Limb (tissue), 2 donors: ENCODE measurements at regions not wholly inside any gene's neighbourhood (a gene's known extent, or its start where the extent isn't known, plus 50 kb on each side); places are given as distances from the start of the nearest gene placed in this dataset.
"Not testable (repeated sequence)": the region's sequence is repeated elsewhere in the genome, so short reads cannot be mapped to it uniquely, and the experiment has no call there.

ENCODE experiments used
- DNase-seq, 2 donors: peaks; one replicate each; pipeline ENCODE4 v3.0.0-alpha.2; 2016; ENCODE audit errors: extremely low spot score in 2 of 2

DNA sequence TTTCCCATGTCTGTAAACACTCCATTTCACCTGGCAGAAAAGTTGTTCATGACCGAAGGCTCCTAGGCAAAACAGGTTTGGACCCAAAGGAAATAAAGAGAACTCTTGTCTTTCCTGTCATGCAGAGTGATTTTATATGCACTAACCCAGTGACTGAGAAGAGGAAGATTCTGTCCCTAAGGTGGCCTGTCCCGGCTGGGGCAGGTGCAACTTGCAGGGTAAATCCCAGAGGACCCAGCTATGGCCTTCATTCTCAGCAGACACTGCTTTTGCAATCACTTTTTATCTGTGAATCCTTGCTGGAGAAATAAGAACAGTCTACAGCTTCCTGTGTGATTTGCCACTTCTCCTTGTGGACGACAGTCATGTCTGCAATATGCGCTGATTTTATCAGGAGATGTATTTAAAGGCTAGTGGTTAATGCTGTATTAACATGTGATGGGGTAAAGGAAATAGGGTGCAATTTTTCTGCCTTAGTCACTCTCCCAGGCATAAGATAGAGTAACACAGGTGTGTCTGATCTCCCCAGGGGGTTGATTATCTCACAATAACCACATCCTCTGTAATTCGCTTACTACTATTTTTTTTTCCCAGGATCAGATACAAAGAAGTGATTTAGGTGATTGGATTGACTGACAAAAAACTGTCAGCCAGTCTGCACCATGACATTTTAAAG, 696.8 kb upstream of the SOX9 start:
- no peak for DNase-seq

DNA sequence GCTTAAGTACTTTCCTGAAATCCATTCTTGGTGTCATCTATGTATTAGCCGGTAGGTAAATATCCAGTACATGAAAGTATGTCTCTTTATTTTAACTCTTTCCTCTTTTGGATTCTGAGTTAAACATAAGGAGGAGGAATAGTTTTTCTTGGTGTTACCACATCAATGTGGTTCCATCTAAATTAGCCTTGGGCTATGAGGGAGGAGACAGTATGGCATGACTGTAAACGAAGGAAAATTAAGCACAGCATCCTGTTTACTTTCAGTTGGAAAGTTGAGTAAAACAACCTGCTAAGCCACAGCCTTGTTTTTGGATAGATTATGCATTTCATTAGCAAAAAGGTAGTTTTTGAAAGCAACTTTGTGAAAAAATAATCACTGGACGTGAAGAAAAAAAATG, 693.0 kb upstream of the SOX9 start:
- no peak for DNase-seq

DNA sequence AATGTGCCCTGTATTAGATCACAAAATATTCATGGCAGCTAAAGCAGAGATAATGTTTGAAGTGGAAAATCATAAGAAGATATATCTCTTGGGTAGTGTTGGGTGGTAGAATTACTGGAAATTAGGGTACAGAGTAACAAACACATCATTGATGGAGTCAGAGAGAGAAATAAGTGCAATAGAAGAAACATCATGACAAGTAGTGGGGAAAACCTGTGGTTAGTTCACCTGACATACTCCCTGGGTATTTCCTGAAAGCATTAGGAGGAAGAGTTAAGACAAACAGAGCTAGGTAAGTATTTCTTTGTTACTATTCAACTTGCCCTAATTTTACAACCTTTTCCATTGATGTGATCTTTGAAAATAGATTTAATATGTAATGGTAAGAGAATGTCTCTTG, 691.9 kb upstream of the SOX9 start:
- DNase-seq, result no peak

DNA sequence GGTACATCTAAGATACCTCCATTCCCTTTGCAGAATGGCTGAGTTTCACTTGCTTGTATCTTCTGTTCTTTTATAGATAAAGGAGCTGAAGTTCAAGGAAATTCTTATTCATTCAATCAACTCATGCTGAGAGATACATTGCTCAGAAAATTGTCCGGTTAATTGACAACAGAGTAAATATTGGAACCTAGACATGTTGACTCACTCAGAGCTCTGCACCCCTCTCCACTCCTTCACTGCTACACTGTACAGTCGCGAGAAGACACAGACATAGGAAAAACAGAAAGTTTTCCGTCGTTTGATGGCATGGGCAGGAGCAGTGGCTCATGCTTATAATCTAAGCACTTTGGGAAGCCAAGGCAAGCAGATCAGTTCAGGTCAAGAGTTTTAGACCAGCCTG, 690.5 kb upstream of the SOX9 start:
- DNase-seq, result no peak

DNA sequence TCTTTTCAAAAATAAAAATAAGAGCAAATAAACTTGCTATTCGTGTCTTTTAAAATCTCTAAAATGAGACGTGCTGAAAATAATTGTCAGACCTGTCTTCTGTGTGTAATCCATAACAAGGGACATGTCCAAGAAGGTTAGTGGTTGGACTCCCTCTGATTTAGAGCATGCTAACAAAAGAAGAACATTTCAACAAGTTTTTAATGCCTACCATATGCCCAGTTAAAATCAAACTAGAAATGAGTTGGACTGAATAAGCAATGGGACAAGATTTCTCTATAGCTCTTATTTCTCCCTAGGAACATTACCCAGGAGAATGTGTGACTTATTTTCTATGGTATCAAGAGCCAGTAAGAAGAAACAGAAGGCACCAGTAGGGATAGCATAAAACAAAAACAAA, 689.7 kb upstream of the SOX9 start:
- DNase-seq, result no peak

DNA sequence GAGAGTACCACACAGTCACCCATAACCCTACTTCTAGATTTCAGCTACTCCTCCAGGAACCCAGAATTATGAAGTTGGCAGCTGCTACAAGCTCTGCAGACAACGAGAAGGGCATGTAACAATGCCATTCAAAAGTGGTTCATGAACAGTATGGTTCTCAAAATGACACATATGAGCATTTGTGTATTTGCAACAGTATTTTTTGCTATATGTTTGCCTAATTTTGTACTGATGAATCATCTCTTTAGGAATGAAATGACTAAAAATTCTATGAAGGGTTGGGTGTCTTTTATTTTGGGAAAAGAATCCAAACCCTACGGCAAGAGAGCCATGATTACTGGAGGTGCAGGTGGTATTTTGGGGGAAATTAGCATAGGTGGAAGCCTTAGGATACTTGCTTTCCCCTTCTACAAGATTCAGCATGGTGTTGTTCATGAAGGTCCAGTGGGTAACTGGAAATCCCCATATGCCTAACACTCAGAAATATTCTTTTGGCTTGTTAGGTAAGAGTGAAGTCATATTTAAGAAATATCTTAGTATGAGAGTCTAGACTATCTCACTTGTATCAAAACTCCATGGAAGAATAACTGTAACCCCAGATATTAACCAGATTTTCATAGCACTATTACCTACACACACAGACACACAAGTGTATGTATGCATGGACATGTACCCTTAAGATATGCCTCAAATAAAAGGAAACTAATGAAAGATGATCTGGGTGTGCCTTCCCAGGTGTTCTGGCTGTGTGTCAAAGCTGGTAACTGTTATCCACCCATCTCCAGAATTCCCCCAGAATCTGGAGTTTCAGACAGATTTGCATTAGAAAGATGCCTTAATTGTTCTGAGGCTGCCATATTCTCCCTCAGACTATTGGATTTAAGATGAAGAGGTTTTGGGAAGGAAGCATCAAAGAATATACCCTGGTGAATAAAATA, 688.2 kb upstream of the SOX9 start:
- no peak for DNase-seq

DNA sequence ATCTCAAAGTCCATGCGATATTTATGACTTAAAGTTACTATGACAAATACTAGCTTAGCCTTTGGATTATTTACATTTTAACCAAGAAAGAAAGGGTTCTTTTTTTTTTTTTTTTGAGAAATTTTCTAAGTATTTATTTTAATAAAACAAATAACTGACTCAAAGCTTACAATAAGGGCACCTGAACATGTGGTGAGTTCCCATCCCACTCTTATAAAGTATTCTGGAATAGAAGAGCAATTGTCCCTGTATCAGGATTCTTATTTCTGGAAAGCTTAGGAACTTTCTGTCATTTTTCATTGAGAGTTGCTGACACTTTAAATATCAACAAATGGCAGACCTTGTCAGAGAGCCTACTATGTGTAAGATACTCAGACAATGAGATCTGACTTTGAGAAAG, 686.1 kb upstream of the SOX9 start:
- no peak for DNase-seq

DNA sequence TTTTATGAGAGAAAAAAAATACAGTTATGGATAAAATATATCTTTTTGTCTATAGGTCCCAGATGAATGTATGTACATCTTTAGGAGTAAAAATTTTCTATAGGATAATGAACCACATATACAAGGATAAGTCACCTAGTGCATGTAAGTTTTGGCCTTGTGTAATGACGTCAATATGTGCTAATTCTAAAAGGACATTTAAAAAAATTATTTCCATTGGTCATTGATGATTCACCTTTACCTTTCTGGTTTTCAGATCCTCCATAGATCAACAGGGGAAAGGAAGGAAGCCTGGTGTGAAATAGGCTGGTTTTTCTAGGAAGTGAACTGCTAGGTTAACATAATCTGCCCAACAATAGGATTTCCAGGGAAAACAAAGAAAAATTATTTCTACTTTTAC, 684.3 kb upstream of the SOX9 start:
- no peak for DNase-seq

DNA sequence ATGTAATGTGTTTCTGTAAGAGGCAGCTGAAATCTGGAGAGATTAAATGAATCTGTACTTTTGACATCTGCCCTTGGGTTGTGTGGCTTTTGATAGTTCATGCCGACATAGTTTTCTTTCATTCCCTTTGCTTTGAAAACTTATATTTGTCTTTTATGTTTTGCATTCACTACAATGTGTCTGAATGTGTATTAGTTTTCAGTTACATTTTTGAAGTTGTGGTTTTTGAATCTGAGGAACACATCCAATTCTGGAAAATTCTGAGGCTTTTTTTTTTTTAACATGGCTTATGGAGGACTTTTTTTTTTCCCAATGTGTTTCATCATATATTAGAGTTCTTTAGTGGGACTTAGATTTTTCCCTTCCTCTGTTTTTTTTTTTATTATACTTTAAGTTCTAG, 683.7 kb upstream of the SOX9 start:
- DNase-seq, result no peak

DNA sequence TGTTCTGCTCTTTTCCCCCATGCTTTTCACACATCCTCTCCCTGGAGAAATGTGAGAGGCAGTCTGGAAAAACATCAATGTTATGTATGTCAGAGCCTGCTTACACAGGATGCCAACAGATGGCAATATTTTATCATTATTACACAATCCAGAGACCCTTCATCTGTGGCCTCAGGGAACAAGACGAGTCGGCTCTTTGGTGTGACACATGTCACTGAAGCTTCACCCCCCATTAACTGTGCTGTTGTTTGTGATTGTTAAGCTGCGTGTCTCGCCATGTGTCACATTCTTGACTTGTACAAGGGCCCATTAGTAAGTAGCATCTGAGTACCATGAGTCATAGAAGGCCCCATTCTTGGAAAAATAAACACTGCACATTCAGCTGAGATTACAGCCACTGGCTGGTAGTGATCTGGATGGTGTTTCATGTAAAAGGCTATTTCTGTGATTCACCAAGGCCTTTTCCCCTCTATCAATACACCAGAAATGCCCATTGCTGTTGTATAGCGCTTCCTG, 682.1 kb upstream of the SOX9 start:
- DNase-seq, result peak in 1 of 2 donors; percentile 38

DNA sequence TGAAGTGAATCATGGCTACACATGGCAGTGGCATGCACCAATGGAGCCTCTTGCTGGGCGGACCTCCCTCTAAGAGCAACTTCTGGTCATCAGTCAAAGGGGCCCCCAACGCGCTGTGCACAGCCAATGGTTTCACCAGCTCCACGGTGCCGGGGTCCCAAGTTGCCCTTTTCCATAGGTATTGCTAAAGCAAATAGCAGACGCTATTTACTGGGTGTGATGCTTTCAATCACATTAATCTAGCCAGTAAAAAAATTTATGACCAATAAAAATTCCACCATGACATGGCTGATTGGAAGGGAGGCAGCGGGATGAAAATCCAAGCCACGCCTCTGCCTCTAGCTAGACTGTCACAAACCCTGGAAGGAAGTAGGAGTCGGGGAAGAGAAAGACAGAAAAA, 680.3 kb upstream of the SOX9 start:
- peak in 1 of 2 donors; percentile 43 for DNase-seq

DNA sequence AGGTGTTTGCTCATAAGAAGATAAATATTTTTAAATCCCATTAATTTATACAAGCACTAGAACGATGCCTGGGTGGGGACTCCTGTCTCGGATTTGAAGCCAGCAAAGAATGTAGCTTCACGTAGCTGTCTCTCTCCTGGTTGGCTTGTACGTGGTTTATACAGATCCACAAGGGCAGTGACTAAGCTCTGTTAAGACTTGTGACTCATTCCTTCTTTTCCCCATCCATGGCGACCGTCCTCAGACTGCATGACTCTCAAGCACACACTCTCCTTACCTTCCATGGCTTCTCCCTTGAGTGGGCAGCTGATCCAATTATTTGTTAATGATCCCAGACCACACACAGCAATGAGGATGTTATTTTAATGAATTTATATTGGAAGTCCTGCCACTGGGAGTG, 679.7 kb upstream of the SOX9 start:
- DNase-seq, result no peak

DNA sequence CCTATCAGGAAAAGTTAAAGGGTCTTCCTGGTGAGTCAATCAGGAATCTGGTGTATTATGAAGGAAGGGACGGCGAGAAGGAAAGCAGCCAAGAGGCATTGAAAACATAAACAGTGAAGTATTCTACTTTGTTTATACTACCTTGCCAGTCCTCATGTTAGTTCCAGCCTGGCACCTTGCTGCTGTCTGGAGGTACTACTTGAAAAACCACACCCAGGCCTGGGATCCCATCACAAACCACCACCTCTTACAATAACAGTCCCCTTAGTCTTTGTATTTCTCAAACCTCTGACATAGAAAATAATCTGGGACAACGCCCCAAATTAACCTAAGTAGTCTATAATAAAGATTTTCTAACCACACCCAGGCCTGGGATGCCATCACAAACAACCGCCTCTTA, 676.7 kb upstream of the SOX9 start:
- DNase-seq, result no peak

DNA sequence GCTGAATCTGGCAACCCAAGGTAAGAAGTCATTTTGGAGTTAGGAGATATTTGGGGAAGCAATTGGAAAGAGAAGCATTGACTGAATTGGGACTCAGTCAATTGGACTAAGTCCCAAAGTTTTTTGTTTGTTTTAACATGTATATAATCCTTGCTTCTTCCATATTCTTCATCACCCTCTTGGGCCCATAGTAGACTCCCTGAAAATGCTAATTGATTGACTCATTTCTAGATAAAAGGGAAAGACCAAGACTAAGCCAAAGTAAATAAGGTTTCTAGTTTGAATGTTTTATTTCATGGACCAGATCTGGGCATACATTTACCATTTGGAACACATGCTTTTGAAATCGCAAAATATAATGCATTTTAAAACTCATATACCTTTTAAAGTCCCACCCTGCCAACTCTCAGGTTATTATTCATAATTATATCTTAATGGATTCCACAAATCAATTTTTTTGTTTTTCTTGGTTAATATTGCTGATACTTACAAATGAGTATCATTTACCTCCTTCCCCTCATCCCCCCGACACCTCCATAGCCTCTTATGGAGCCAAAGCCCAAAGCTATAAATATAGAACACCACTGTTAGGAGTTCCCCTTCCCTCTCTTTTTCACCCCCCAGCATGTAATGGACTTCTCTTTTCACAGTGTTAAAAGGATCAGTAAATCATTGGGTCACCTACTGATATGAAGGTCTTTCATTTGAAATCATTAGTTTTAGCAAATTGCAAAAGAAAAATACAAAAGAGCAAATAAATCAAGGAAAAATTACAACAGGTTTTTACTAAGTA, 674.0 kb upstream of the SOX9 start:
- DNase-seq, result no peak

DNA sequence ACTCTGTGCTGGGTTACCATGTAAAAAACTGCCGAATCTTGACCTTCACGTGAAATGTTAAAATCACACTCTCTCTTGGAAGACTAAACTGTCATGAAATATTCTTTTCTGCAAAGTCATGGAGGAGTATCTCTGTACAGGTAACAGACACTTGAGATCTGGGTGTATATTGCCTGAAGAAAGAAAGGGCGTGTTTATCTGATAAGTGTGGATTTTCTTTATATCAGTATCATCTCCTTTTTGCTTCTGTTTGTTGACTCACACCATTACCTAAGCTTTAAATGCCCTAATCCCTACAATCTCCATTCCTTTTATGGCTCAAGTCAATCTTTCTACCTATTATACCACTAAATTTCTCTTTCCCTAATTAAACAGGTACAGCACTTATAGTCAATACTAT, 673.2 kb upstream of the SOX9 start:
- no peak for DNase-seq

DNA sequence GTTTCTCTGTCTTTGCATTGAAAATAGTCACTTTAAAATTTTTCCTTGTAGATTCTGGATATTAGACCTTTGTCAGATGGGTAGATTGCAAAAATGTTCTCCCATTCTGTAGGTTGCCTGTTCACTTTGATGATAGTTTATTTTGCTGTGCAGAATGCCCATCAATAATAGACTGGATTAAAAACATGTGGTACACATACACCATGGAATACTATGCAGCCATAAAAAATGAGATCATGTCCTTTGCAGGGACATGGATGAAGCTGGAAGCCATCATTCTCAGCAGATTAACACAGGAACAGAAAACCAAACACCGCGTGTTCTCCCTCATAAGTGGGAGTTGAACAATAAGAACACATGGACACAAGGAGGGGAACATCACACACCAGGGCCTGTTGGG, 670.2 kb upstream of the SOX9 start:
- DNase-seq, result not testable (repeated sequence)

DNA sequence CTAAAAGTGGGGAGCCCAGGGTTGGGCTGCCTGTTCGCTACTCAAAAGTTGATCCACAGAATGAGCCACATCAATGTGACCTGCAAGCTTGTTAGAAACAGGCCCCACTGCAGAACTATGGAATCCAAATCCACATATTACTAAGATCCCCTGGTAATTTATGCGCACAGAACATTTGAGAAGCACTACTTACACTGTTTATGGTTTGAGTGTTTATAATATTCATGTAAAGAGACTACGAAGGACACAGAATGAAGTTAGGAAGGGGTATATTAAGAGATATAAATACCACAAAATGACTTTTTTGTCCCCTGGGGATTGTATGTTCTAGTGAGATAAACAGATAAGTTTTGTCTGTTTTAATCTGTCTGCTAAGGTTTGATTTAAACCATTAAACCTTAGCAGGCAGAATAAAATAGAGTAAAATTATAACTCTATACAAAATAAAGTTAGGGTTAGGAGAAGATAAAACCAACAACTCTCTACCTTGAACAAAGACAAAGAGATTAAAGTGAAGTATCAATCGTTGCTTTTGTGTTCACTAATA, 666.9 kb upstream of the SOX9 start:
- DNase-seq, result no peak

DNA sequence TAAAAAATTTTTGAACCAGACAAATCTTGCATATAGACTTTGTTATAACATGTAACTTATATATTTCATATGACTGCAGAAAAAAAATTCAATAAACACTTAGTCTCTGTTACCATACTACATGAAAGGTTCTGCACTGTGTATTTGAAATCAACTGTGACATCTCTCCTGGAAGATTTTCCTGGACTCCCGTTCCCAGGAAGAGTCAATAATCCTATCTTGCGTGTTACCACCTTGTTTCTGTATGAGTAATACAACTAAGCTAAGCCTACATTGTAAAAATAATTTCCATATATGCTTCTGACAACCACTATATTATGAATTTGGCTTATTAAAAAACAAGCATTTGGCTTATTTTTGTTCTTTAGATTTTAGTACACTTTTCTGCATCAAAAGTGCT, 665.6 kb upstream of the SOX9 start:
- DNase-seq, result no peak

DNA sequence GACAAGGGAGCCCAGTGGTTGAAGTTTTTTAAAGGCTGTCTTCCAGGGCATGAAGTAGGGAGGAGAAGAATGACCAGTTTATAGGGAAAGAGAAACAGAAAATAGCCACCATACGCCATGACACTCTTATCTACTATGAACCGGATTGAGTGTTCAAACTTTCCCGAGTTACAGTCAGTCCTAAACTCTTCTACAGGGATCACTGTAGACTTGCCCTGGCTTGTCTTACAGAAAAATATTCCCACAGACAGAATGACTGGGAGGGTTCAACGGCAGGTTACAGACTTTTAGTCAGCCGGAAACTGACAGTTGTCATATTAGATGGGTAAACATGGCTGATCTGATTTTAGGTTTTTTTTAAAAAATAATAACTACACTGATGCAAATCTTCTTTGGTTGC, 662.5 kb upstream of the SOX9 start:
- no peak for DNase-seq

DNA sequence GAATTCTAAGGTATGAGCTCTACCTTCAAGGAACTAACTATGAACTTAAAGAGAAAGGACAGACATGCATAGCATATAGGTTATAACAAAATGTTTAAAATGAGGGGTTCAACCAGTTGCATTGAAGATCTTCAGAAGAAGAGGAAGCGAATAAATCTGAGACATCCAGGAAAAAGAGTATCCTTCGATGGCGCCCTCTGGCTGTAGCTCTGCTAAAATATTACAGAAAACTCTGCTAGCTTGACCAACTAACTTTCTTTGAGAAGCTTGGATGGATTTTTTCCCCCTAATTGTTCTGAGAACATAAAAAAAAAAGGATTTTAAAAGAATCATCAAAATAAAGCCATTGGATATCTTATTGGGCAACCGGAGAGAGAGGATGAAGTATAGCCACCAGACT, 659.9 kb upstream of the SOX9 start:
- DNase-seq, result no peak

DNA sequence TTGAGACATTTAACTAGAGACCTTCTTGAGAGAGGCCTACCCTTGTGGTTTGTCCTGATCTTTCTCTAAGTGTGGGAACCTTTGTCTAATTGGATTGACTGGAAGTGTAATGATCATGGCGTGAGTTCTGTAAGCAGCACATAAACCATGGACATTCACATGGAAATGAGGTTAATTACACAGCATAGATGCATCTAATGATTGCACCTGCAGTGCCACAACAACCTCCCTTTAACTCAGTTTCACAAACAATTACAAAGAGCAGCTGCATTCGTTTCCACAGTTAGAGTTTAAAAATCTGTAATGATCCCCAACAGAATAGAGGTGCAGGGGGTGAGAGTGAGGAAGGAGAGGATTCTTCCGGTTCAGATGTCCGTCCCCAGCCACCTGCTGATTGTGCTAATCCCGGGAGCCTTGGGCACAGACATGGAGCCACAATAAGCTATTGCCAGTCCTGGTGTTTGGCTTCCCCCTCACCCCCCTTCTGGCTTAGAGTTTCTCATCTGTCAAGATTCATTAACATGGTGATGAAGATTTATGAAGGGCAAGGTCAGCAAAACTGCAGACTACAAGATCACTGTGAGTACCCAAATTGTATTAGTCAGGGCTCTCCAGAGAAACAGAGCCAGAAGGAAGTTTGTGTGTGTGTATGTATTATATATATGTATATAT, 659.2 kb upstream of the SOX9 start:
- DNase-seq, result no peak
